Caco-2 (cell line): ENCODE measurements at regions not wholly inside any gene's neighbourhood (a gene's known extent, or its start where the extent isn't known, plus 50 kb on each side); places are given as distances from the start of the nearest gene placed in this dataset.

ENCODE experiments used
- BruUV-seq: library from RNA; stranded (reverse); fragments of 400-500 nt; replicated peaks from 2 replicates; lab custom pipeline; 2021; lab: Mats Ljungman, UMichigan
- CTCF ChIA-PET: fragments of 300-600 bp; sonication (Branson Sonifier 250); formaldehyde crosslinking; loops from one replicate; lab custom pipeline; 2022; ENCODE audit warnings: antibody characterized with exemption; lab: Charles Lee
- POLR2A ChIA-PET: fragments of 300-600 bp; sonication (Branson Sonifier 250); formaldehyde crosslinking; loops from one replicate; lab custom pipeline; 2022; ENCODE audit warnings: antibody characterized with exemption; lab: Charles Lee
- DNase-seq, 2 experiments: peaks; one replicate each; pipeline versions ENCODE4 v3.0.0 to v3.0.0-alpha.2; 2020 to 2022
- H3K27me3 ChIP-seq: replicated peaks from 2 replicates; pipeline ENCODE4 v1.6.0; 2011; ENCODE audit warnings: low read length; ENCODE audit not compliant: control insufficient read depth, insufficient read depth
- H3K36me3 ChIP-seq: 2 replicates; pipeline ENCODE4 v1.5.1; 2011; ENCODE audit warnings: low read length; ENCODE audit not compliant: control insufficient read depth, insufficient read depth
- H3K4me1 ChIP-seq: fragments of 250-450 bp; sonication (Bioruptor Pico); 2 replicates; pipeline ENCODE4 v1.5.1; 2020; ENCODE audit warnings: mild to moderate bottlenecking
- H3K4me3 ChIP-seq: 2 replicates; pipeline ENCODE4 v1.5.1; 2011; ENCODE audit warnings: low read depth, mild to moderate bottlenecking, control low read depth, low read length
- H3K9me3 ChIP-seq: fragments of 250-450 bp; sonication (Bioruptor Pico); 2 replicates; pipeline ENCODE4 v1.5.1; 2020; ENCODE audit warnings: mild to moderate bottlenecking, moderate library complexity
- H3K27ac Mint-ChIP-seq: one replicate; pipeline ENCODE4 v1.8.0; 2022; ENCODE audit warnings: mixed read lengths; ENCODE audit not compliant: unreplicated experiment
- H3K27me3 Mint-ChIP-seq: one replicate; pipeline ENCODE4 v1.8.0; 2022; ENCODE audit warnings: mixed read lengths; ENCODE audit not compliant: insufficient read depth, unreplicated experiment
- H3K36me3 Mint-ChIP-seq: one replicate; pipeline ENCODE4 v1.8.0; 2022; ENCODE audit warnings: mild to moderate bottlenecking, mixed read lengths; ENCODE audit not compliant: insufficient read depth, unreplicated experiment
- H3K4me1 Mint-ChIP-seq: one replicate; pipeline ENCODE4 v1.8.0; 2022; ENCODE audit warnings: low read depth, mixed read lengths; ENCODE audit not compliant: unreplicated experiment
- H3K4me3 Mint-ChIP-seq: one replicate; pipeline ENCODE4 v1.8.0; 2022; ENCODE audit warnings: mild to moderate bottlenecking, moderate library complexity, mixed read lengths; ENCODE audit not compliant: unreplicated experiment
- H3K9me3 Mint-ChIP-seq: one replicate; pipeline ENCODE4 v1.8.0; 2022; ENCODE audit warnings: mixed read lengths; ENCODE audit not compliant: unreplicated experiment
- intact Hi-C: fragments of 100-400 bp; cut with micrococcal nuclease; formaldehyde crosslinking; loops from one replicate; pipeline ENCODE4 v1.10.0; 2022; ENCODE audit not compliant: unreplicated experiment
- TF ChIP-seq, protein P1 (sequence below), 2 experiments: fragments of 200-600 bp in 1 of 2; IDR thresholded peaks; 1 replicate in 1 of 2; 2 replicates in 1 of 2; pipeline versions ENCODE4 v1.5.1 to v1.8.0; 2011 to 2022; ENCODE audit warnings: antibody characterized with exemption in 1 of 2, control low read depth in 1 of 2, inconsistent platforms in 1 of 2, low read depth in 1 of 2, low read length in 1 of 2, mild to moderate bottlenecking in 1 of 2, moderate library complexity in 1 of 2; ENCODE audit not compliant: insufficient read depth in 1 of 2, severe bottlenecking in 1 of 2, unreplicated experiment in 1 of 2

- no peaks in the 10 kb centered on the region for H3K4me1 Mint-ChIP-seq
- POLR2A ChIA-PET: no interaction called here
- H3K27me3 ChIP-seq: no peaks in the 10 kb centered on the region
- no peaks in the 10 kb centered on the region for H3K4me1 ChIP-seq
- no peak overlapping the region for H3K4me3 ChIP-seq
- intact Hi-C loops: no loop called here
- DNase-seq: no peak
- no peaks in the 10 kb centered on the region for H3K36me3 ChIP-seq
- no TSS peak for BruUV-seq
- H3K4me3 Mint-ChIP-seq: no peak overlapping the region
- CTCF ChIA-PET: no interaction called here
- H3K36me3 Mint-ChIP-seq: peaks cover 61% of the 10 kb centered on the region
- no peak overlapping the region for H3K27ac Mint-ChIP-seq
- peaks cover 11% of the 10 kb centered on the region for H3K9me3 Mint-ChIP-seq
- no peaks in the 10 kb centered on the region for H3K27me3 Mint-ChIP-seq
- no peaks in the 10 kb centered on the region for H3K9me3 ChIP-seq
- TF ChIP-seq, protein P1, sequence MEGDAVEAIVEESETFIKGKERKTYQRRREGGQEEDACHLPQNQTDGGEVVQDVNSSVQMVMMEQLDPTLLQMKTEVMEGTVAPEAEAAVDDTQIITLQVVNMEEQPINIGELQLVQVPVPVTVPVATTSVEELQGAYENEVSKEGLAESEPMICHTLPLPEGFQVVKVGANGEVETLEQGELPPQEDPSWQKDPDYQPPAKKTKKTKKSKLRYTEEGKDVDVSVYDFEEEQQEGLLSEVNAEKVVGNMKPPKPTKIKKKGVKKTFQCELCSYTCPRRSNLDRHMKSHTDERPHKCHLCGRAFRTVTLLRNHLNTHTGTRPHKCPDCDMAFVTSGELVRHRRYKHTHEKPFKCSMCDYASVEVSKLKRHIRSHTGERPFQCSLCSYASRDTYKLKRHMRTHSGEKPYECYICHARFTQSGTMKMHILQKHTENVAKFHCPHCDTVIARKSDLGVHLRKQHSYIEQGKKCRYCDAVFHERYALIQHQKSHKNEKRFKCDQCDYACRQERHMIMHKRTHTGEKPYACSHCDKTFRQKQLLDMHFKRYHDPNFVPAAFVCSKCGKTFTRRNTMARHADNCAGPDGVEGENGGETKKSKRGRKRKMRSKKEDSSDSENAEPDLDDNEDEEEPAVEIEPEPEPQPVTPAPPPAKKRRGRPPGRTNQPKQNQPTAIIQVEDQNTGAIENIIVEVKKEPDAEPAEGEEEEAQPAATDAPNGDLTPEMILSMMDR (IDR thresholded peaks at IDR 0.05; ENCODE audit: insufficient read depth in 1 of 2, low read depth in 1 of 2, low read length in 1 of 2, severe bottlenecking in 1 of 2, unreplicated experiment in 1 of 2): no peak
These were observed 69.3 kb downstream of the IARS1 start for GRCh38 chr9:92224177-92224576.

DNA sequence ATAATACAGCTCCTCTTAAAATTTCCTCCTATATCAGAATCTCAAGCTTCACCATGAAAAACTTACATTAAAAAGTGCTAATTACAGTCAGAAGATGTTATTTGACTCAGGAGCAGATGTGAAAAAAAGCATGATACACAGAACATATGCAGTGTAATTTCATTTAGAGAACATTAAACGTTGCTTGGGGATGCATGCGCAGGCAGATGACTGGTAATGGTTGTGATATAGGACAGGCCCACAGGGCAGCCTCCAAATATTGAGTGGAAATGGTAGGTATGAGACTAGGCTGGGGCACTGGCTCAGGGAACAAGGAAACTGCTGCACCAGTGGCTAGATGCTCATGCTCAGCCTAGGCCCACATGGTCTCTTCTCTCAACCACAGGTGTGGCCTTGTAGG is 69.7 kb downstream of the IARS1 start:
- no TSS peak for BruUV-seq
- TF ChIP-seq, protein P1 (IDR thresholded peaks at IDR 0.05; ENCODE audit: insufficient read depth in 1 of 2, low read depth in 1 of 2, low read length in 1 of 2, severe bottlenecking in 1 of 2, unreplicated experiment in 1 of 2): no peak
- Histone ChIP-seq H3K9me3 (no peaks in the 10 kb centered on the region), H3K4me3 (no peak overlapping the region), H3K36me3 (no peaks in the 10 kb centered on the region), H3K4me1 (no peaks in the 10 kb centered on the region), H3K27me3 (no peaks in the 10 kb centered on the region)
- H3K4me3 Mint-ChIP-seq: no peak overlapping the region
- ChIA-PET POLR2A (no interaction called here), CTCF (no interaction called here)
- H3K27me3 Mint-ChIP-seq: no peaks in the 10 kb centered on the region
- no peak overlapping the region for H3K27ac Mint-ChIP-seq
- DNase-seq: no peak
- no peaks in the 10 kb centered on the region for H3K4me1 Mint-ChIP-seq
- H3K36me3 Mint-ChIP-seq: peaks cover 56% of the 10 kb centered on the region
- peaks cover 11% of the 10 kb centered on the region for H3K9me3 Mint-ChIP-seq
- intact Hi-C loops: no loop called here

- POLR2A ChIA-PET: no interaction called here
These were observed 84.6 kb downstream of the IARS1 start for GRCh38 chr9:92208693-92209524.

More at GRCh38 chr9:92208693-92209524, 84.6 kb downstream of the IARS1 start:
- CTCF ChIA-PET: no interaction called here
- no peaks in the 10 kb centered on the region for H3K4me1 Mint-ChIP-seq
- Histone ChIP-seq H3K9me3 (no peaks in the 10 kb centered on the region), H3K36me3 (no peaks in the 10 kb centered on the region; the same call in 1 of the 2 replicates), H3K27me3 (no peaks in the 10 kb centered on the region), H3K4me3 (no peak overlapping the region), H3K4me1 (no peaks in the 10 kb centered on the region)
- H3K9me3 Mint-ChIP-seq: no peaks in the 10 kb centered on the region
- TF ChIP-seq, protein P1 (IDR thresholded peaks at IDR 0.05; ENCODE audit: insufficient read depth in 1 of 2, low read depth in 1 of 2, low read length in 1 of 2, severe bottlenecking in 1 of 2, unreplicated experiment in 1 of 2): no peak
- no peak for DNase-seq
- no TSS peak for BruUV-seq
- no peak overlapping the region for H3K27ac Mint-ChIP-seq
- H3K4me3 Mint-ChIP-seq: no peak overlapping the region
- intact Hi-C loops: loop anchor here (5.0 kb wide), 1 partner anchor 67 kb away; no protein-coding TSS in a partner anchor
- H3K27me3 Mint-ChIP-seq: no peaks in the 10 kb centered on the region
- peaks cover 71% of the 10 kb centered on the region for H3K36me3 Mint-ChIP-seq
